PC-3 (cell line): ENCODE measurements at regions not wholly inside any gene's neighbourhood (a gene's known extent, or its start where the extent isn't known, plus 50 kb on each side); places are given as distances from the start of the nearest gene placed in this dataset.

Experiments
- ATAC-seq: fragments of 200-7000 bp; cut with Tn5 transposase; 2 replicates; pipeline ENCODE4 v1.9.1; 2020; ENCODE audit warnings: mild to moderate bottlenecking, moderate library complexity
- BruUV-seq: library from RNA; stranded (reverse); fragments of 400-500 nt; replicated peaks from 2 replicates; lab custom pipeline; 2021; lab: Mats Ljungman, UMichigan
- CTCF ChIA-PET: fragments of 300-600 bp; sonication (Branson Sonifier 250); formaldehyde crosslinking; loops from one replicate; lab custom pipeline; 2022; ENCODE audit warnings: antibody characterized with exemption; lab: Charles Lee
- POLR2A ChIA-PET: fragments of 300-600 bp; sonication (Branson Sonifier 250); formaldehyde crosslinking; loops from one replicate; lab custom pipeline; 2022; ENCODE audit warnings: antibody characterized with exemption; ENCODE audit not compliant: unreplicated experiment; lab: Charles Lee
- DNase-seq: peaks from one replicate; pipeline ENCODE4 v3.0.0-alpha.2; 2015
- H2AFZ ChIP-seq: fragments of 300-600 bp; sonication (generic); 2 replicates; pipeline ENCODE4 v1.6.0; 2016; ENCODE audit warnings: antibody characterized with exemption, low read length
- H3F3A ChIP-seq: fragments of 300-600 bp; sonication (generic); one replicate; pipeline ENCODE4 v1.6.0; 2017; ENCODE audit warnings: antibody characterized with exemption, low read length, control low read depth, mild to moderate bottlenecking; ENCODE audit not compliant: unreplicated experiment
- H3K27ac ChIP-seq: fragments of 300-600 bp; sonication (generic); 2 replicates; pipeline ENCODE4 v1.5.1; 2016; ENCODE audit warnings: mild to moderate bottlenecking, low read length
- H3K27me3 ChIP-seq: fragments of 300-600 bp; sonication (generic); 2 replicates; pipeline ENCODE4 v1.6.1; 2016; ENCODE audit warnings: low read length, mixed read lengths
- H3K36me3 ChIP-seq: fragments of 300-600 bp; sonication (generic); 2 replicates; pipeline ENCODE4 v1.6.1; 2016; ENCODE audit warnings: low read depth, mixed run types, low read length, mixed read lengths
- H3K4me1 ChIP-seq: fragments of 300-600 bp; sonication (generic); 2 replicates; pipeline ENCODE4 v1.5.1; 2016; ENCODE audit warnings: low read length; ENCODE audit not compliant: insufficient read depth
- H3K4me2 ChIP-seq: fragments of 300-600 bp; sonication (generic); 2 replicates; pipeline ENCODE4 v1.6.0; 2016; ENCODE audit warnings: low read length
- H3K4me3 ChIP-seq: fragments of 300-600 bp; sonication (generic); 2 replicates; pipeline ENCODE4 v1.5.1; 2016; ENCODE audit warnings: mild to moderate bottlenecking, low read length, mixed read lengths
- H3K79me2 ChIP-seq: fragments of 300-600 bp; sonication (generic); 2 replicates; pipeline ENCODE4 v1.6.1; 2017; ENCODE audit warnings: low read length, mixed read lengths
- H3K9ac ChIP-seq: fragments of 300-600 bp; sonication (generic); 2 replicates; pipeline ENCODE4 v1.6.0; 2016; ENCODE audit warnings: mild to moderate bottlenecking, low read length
- H3K9me2 ChIP-seq: fragments of 300-600 bp; sonication (generic); replicated peaks from 2 replicates; pipeline ENCODE4 v1.6.1; 2016; ENCODE audit warnings: mixed run types, low read length, mixed read lengths
- H3K9me3 ChIP-seq: fragments of 300-600 bp; sonication (generic); 2 replicates; pipeline ENCODE4 v1.6.1; 2016; ENCODE audit warnings: low read length, mixed read lengths
- H4K20me1 ChIP-seq: fragments of 300-600 bp; sonication (generic); 2 replicates; pipeline ENCODE4 v1.6.1; 2016; ENCODE audit warnings: low read length, mixed read lengths
- CTCF ChIP-seq: fragments of 300-600 bp; sonication (generic); conservative IDR thresholded peaks from 2 replicates; pipeline ENCODE4 v1.5.1; 2017; ENCODE audit warnings: antibody characterized with exemption, low read depth, mild to moderate bottlenecking, low read length
- EZH2 ChIP-seq: fragments of 300-600 bp; sonication (generic); IDR thresholded peaks from one replicate; pipeline ENCODE4 v1.6.1; 2017; ENCODE audit warnings: antibody characterized with exemption, mild to moderate bottlenecking, low read length; ENCODE audit not compliant: unreplicated experiment
- EZH2phosphoT487 ChIP-seq: fragments of 300-600 bp; sonication (generic); IDR thresholded peaks from 2 replicates; pipeline ENCODE4 v1.6.1; 2018; ENCODE audit warnings: mild to moderate bottlenecking, antibody characterized with exemption, low read length, borderline replicate concordance
- intact Hi-C: fragments of 100-400 bp; cut with micrococcal nuclease; formaldehyde crosslinking; loops from 2 replicates; pipeline ENCODE4 v1.9.0; 2023

DNA sequence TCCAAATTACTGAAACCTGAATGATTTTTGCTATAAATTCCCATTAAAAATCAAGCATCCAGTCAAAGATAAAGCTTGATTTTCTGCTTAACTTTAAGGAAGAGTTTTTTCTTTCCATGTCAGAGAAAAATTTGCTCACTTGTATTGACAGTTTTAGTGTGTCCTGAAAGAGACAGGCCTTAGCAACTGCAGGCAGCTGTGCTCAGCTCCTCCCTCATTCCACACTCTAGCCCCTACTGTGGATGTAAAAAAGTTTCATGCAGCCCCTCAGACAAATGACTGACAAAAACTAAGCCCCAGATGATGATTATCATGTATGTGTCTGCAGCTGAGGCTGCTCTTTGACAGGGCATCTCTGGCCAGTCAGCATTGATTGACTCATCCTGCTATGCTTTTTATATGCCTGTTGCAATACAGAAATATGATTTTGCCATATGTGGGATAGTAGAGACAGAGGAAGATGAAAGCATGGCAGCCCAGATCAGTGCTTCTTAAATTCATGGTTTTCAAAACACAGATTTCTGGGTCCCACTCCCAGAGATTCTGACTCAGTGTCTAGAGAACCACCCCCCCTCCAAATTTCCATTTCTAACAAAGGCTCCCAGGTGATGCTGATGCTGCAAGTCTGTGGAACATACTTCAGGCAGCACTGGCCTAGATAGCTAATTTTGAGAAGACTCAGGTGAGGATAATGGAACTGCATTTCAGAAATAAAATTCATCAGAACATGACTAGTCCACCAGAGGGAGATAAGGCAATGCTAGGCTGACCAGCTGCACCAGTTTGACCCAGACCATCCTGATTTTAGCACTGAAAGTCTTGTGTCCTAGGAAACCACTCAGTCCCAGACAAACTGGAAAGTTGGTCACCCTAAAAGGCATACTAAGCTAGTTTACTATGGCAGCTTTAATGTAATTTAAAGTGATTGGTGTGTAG is 298.7 kb upstream of the KCNN2 start:
- H3K9me2 ChIP-seq = no peaks in the 10 kb centered on the region
- TF ChIP-seq EZH2 = no peak
- TF ChIP-seq EZH2phosphoT487 = no peak
- TF ChIP-seq CTCF = 0 out of 2 replicates have a peak, but pooled peaks have one; percentile 12
- no peak overlapping the region for H3K27ac ChIP-seq
- POLR2A ChIA-PET = no interaction called here
- H3F3A ChIP-seq = no peaks in the 10 kb centered on the region
- no peak overlapping the region for H2AFZ ChIP-seq
- no peak overlapping the region for H3K4me3 ChIP-seq
- BruUV-seq = no TSS peak
- H3K79me2 ChIP-seq = no peaks in the 10 kb centered on the region
- CTCF ChIA-PET = interaction anchor here (0.7 kb wide), 1 partner anchor 754 kb away, joined by 5 read pairs; no protein-coding TSS in a partner anchor
- no peak overlapping the region for H3K9ac ChIP-seq
- no peaks in the 10 kb centered on the region for H3K27me3 ChIP-seq
- no peaks in the 10 kb centered on the region for H3K9me3 ChIP-seq
- H3K36me3 ChIP-seq = no peaks in the 10 kb centered on the region
- H3K4me1 ChIP-seq = no peaks in the 10 kb centered on the region
- DNase-seq (peak; percentile 3), ATAC-seq (no peak)
- intact Hi-C loops = no loop called here
- H3K4me2 ChIP-seq = no peak overlapping the region
- no peaks in the 10 kb centered on the region for H4K20me1 ChIP-seq

DNA sequence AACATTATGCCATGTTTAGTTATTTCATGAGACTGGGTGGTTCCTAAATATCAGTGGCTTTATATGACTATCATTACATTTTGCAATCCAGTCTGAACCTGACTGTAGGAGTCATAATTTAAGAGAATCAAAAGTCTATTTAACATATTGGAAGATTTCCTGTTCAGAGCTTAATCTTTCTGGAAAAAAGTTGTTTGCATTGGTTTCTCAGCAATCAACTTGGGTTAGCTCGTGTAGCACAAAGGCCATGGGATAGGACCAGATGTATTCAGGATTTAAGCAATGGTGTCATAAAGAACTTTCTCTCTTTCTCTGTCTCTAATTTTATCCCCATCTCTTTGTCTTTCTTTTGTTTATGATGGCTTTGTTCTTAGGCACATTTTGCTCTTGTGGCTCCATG is 296.0 kb upstream of the KCNN2 start:
- POLR2A ChIA-PET = no interaction called here
- no peaks in the 10 kb centered on the region for H3F3A ChIP-seq
- no peak overlapping the region for H3K9ac ChIP-seq
- TF ChIP-seq EZH2 (no peak), CTCF (no peak), EZH2phosphoT487 (no peak)
- no peak for ATAC-seq
- no peaks in the 10 kb centered on the region for H3K36me3 ChIP-seq
- H3K27ac ChIP-seq = no peak overlapping the region
- BruUV-seq = no TSS peak
- no peak for DNase-seq
- CTCF ChIA-PET = no interaction called here
- no peaks in the 10 kb centered on the region for H3K27me3 ChIP-seq
- H3K4me1 ChIP-seq = no peaks in the 10 kb centered on the region
- intact Hi-C loops = no loop called here
- H3K9me3 ChIP-seq = no peaks in the 10 kb centered on the region
- no peaks in the 10 kb centered on the region for H4K20me1 ChIP-seq
- no peaks in the 10 kb centered on the region for H3K79me2 ChIP-seq
- H2AFZ ChIP-seq = no peak overlapping the region
- H3K4me2 ChIP-seq = no peak overlapping the region
- no peak overlapping the region for H3K4me3 ChIP-seq
- no peaks in the 10 kb centered on the region for H3K9me2 ChIP-seq

GRCh38 chr5:114070093-114070722 is 291.7 kb upstream of the KCNN2 start:
- Histone ChIP-seq H3K27ac (no peak overlapping the region), H3K4me1 (no peaks in the 10 kb centered on the region), H3K4me2 (no peak overlapping the region), H2AFZ (no peak overlapping the region), H4K20me1 (no peaks in the 10 kb centered on the region), H3K9me2 (no peaks in the 10 kb centered on the region), H3K9ac (no peak overlapping the region), H3F3A (no peaks in the 10 kb centered on the region), H3K36me3 (no peaks in the 10 kb centered on the region), H3K27me3 (no peaks in the 10 kb centered on the region), H3K79me2 (no peaks in the 10 kb centered on the region), H3K9me3 (no peaks in the 10 kb centered on the region), H3K4me3 (no peak overlapping the region)
- no peak for DNase-seq
- TF ChIP-seq CTCF (no peak), EZH2phosphoT487 (no peak)
- intact Hi-C loops = no loop called here
- CTCF ChIA-PET = no interaction called here
- POLR2A ChIA-PET = no interaction called here
- ATAC-seq = no peak
- BruUV-seq = no TSS peak
